MCF 10A (cell line): ENCODE measurements at regions not wholly inside any gene's neighbourhood (a gene's known extent, or its start where the extent isn't known, plus 50 kb on each side); places are given as distances from the start of the nearest gene placed in this dataset.
A peak's percentile ranks its signal among the peaks of the same experiment; 100 is the strongest.

ENCODE experiments used
- BruUV-seq: library from RNA; stranded (reverse); fragments of 400-500 nt; replicated peaks from 2 replicates; lab custom pipeline; 2021; lab: Mats Ljungman, UMichigan
- CTCF ChIA-PET: fragments of 300-600 bp; sonication (Branson Sonifier 250); formaldehyde crosslinking; extraction: SDS; loops from one replicate; lab custom pipeline; 2021; ENCODE audit warnings: antibody characterized with exemption, inconsistent platforms; lab: Yijun Ruan, JAX
- POLR2A ChIA-PET: fragments of 300-600, 350-650 bp; sonication (Branson Sonifier 250); formaldehyde crosslinking; extraction: SDS; loops from one replicate; lab custom pipeline; 2020; ENCODE audit warnings: antibody characterized with exemption, inconsistent platforms; lab: Yijun Ruan, JAX
- DNase-seq: peaks from one replicate; pipeline ENCODE4 v3.0.0-alpha.2; 2018; ENCODE audit not compliant: unreplicated experiment
- H3K27ac Mint-ChIP-seq: one replicate; pipeline ENCODE4 v1.8.0; 2022; ENCODE audit warnings: mild to moderate bottlenecking, low read depth, mixed read lengths; ENCODE audit not compliant: unreplicated experiment
- H3K27me3 Mint-ChIP-seq: one replicate; pipeline ENCODE4 v1.8.0; 2022; ENCODE audit warnings: mixed read lengths; ENCODE audit not compliant: insufficient read depth, unreplicated experiment
- H3K36me3 Mint-ChIP-seq: one replicate; pipeline ENCODE4 v1.8.0; 2022; ENCODE audit warnings: mild to moderate bottlenecking, moderate library complexity, mixed read lengths; ENCODE audit not compliant: insufficient read depth, unreplicated experiment
- H3K4me1 Mint-ChIP-seq: one replicate; pipeline ENCODE4 v1.8.0; 2022; ENCODE audit warnings: mixed read lengths; ENCODE audit not compliant: insufficient read depth, unreplicated experiment
- H3K4me3 Mint-ChIP-seq: one replicate; pipeline ENCODE4 v1.8.0; 2022; ENCODE audit warnings: mild to moderate bottlenecking, moderate library complexity, mixed read lengths; ENCODE audit not compliant: unreplicated experiment
- H3K9me3 Mint-ChIP-seq: one replicate; pipeline ENCODE4 v1.8.0; 2022; ENCODE audit warnings: mixed read lengths; ENCODE audit not compliant: unreplicated experiment
- CTCF ChIP-seq: fragments of 200-600 bp; IDR thresholded peaks from one replicate; pipeline ENCODE4 v1.8.0; 2022; ENCODE audit warnings: antibody characterized with exemption, mild to moderate bottlenecking; ENCODE audit not compliant: unreplicated experiment
- intact Hi-C: fragments of 100-400 bp; cut with micrococcal nuclease; formaldehyde crosslinking; loops from 2 replicates; pipeline ENCODE4 v1.14.1; 2022

- intact Hi-C loops, result no loop called here
- Mint-ChIP-seq H3K4me3 (no peak overlapping the region), H3K27ac (no peak overlapping the region), H3K9me3 (peaks cover 21% of the 10 kb centered on the region), H3K4me1 (no peaks in the 10 kb centered on the region), H3K36me3 (no peaks in the 10 kb centered on the region), H3K27me3 (no peaks in the 10 kb centered on the region)
- BruUV-seq, result no TSS peak
- POLR2A ChIA-PET, result no interaction called here
- DNase-seq, result peak; percentile 0
- no peak for TF ChIP-seq CTCF
- CTCF ChIA-PET, result no interaction called here
Measured at GRCh38 chrX:83658731-83659130, 150.6 kb downstream of the POU3F4 start.
